A673 (cell line): ENCODE measurements at regions not wholly inside any gene's neighbourhood (a gene's known extent, or its start where the extent isn't known, plus 50 kb on each side); places are given as distances from the start of the nearest gene placed in this dataset.
"Not testable (repeated sequence)": the region's sequence is repeated elsewhere in the genome, so short reads cannot be mapped to it uniquely, and the experiment has no call there.

Experiments used
- BruUV-seq: library from RNA; stranded (reverse); fragments of 400-500 nt; replicated peaks from 2 replicates; lab custom pipeline; 2021; lab: Mats Ljungman, UMichigan
- CTCF ChIA-PET: fragments of 300-600 bp; sonication (Branson Sonifier 250); formaldehyde crosslinking; loops from one replicate; lab custom pipeline; 2022; ENCODE audit warnings: antibody characterized with exemption; lab: Charles Lee
- POLR2A ChIA-PET: fragments of 300-600 bp; sonication (Branson Sonifier 250); formaldehyde crosslinking; loops from one replicate; lab custom pipeline; 2022; ENCODE audit warnings: antibody characterized with exemption; ENCODE audit not compliant: low non-redundant PET; lab: Charles Lee
- DNase-seq: peaks from one replicate; pipeline ENCODE4 v3.0.0-alpha.2; 2015; ENCODE audit warnings: low spot score
- H3K27ac ChIP-seq: fragments of 200-600 bp; sonication (generic); 2 replicates; pipeline ENCODE4 v1.5.1; 2016; ENCODE audit warnings: mixed run types, low read depth, mild to moderate bottlenecking, mixed read lengths, antibody characterized with exemption, low read length; ENCODE audit not compliant: poor library complexity, severe bottlenecking
- H3K27me3 ChIP-seq: fragments of 200-600 bp; sonication (generic); replicated peaks from 2 replicates; pipeline ENCODE4 v1.6.1; 2017; ENCODE audit warnings: mixed run types, low read depth, mild to moderate bottlenecking, mixed read lengths, antibody characterized with exemption, low read length; ENCODE audit not compliant: insufficient read depth, poor library complexity
- H3K36me3 ChIP-seq: fragments of 200-600 bp; sonication (generic); 2 replicates; pipeline ENCODE4 v1.6.1; 2016; ENCODE audit warnings: mixed run types, mild to moderate bottlenecking, mixed read lengths, antibody characterized with exemption, low read length; ENCODE audit not compliant: insufficient read depth, poor library complexity, severe bottlenecking
- H3K4me1 ChIP-seq: fragments of 200-600 bp; sonication (generic); 2 replicates; pipeline ENCODE4 v1.6.1; 2017; ENCODE audit warnings: mixed run types, mild to moderate bottlenecking, mixed read lengths, antibody characterized with exemption, low read length; ENCODE audit not compliant: insufficient read depth, poor library complexity, severe bottlenecking
- H3K4me3 ChIP-seq: fragments of 200-600 bp; sonication (generic); 2 replicates; pipeline ENCODE4 v1.5.1; 2016; ENCODE audit warnings: low read depth, mixed run types, mild to moderate bottlenecking, mixed read lengths, low read length; ENCODE audit not compliant: poor library complexity, severe bottlenecking
- H3K9me3 ChIP-seq: fragments of 200-600 bp; sonication (generic); 2 replicates; pipeline ENCODE4 v1.6.1; 2016; ENCODE audit warnings: mixed run types, low read depth, mild to moderate bottlenecking, mixed read lengths, antibody characterized with exemption, low read length; ENCODE audit not compliant: poor library complexity, severe bottlenecking
- CTCF ChIP-seq: fragments of 300-800, 200-600 bp; sonication (generic); conservative IDR thresholded peaks from 2 replicates; pipeline ENCODE4 v1.5.1; 2017; ENCODE audit warnings: low read depth, mild to moderate bottlenecking, antibody characterized with exemption, low read length, moderate library complexity, mixed read lengths
- EZH2 ChIP-seq: fragments of 200-600 bp; sonication (generic); IDR thresholded peaks from 2 replicates; pipeline ENCODE4 v1.6.1; 2017; ENCODE audit warnings: borderline replicate concordance, low read depth, mild to moderate bottlenecking, mixed read lengths, antibody characterized with exemption, low read length; ENCODE audit not compliant: poor library complexity, severe bottlenecking
- intact Hi-C: fragments of 100-400 bp; cut with micrococcal nuclease; formaldehyde crosslinking; loops from one replicate; pipeline ENCODE4 v1.10.0; 2022; ENCODE audit not compliant: unreplicated experiment

GRCh38 chr20:61099806-61100205 is 152.3 kb upstream of the CDH4 start:
- no TSS peak for BruUV-seq
- no peak for DNase-seq
- intact Hi-C loops = no loop called here

GRCh38 chr20:61100489-61100888 is 151.6 kb upstream of the CDH4 start:
- Histone ChIP-seq H3K4me1 (no peaks in the 10 kb centered on the region), H3K27me3 (peaks cover 33% of the 10 kb centered on the region), H3K36me3 (no peaks in the 10 kb centered on the region), H3K9me3 (peaks cover 6% of the 10 kb centered on the region), H3K4me3 (no peak overlapping the region), H3K27ac (no peak overlapping the region)
- CTCF ChIA-PET = no interaction called here
- no peak for DNase-seq
- POLR2A ChIA-PET = no interaction called here
- BruUV-seq = no TSS peak
- intact Hi-C loops = no loop called here
- TF ChIP-seq CTCF (no peak), EZH2 (no peak)

More at GRCh38 chr20:61099806-61100205, 152.3 kb upstream of the CDH4 start:
- Histone ChIP-seq H3K27ac (no peak overlapping the region), H3K4me1 (no peaks in the 10 kb centered on the region), H3K9me3 (peaks cover 6% of the 10 kb centered on the region), H3K4me3 (no peak overlapping the region), H3K36me3 (no peaks in the 10 kb centered on the region), H3K27me3 (peaks cover 26% of the 10 kb centered on the region)
- ChIA-PET POLR2A (no interaction called here), CTCF (no interaction called here)
- no peak for TF ChIP-seq EZH2
- no peak for TF ChIP-seq CTCF

- CTCF ChIA-PET, BruUV-seq, H3K9me3 ChIP-seq, H3K4me3 ChIP-seq, intact Hi-C loops, H3K4me1 ChIP-seq, H3K27ac ChIP-seq, DNase-seq, H3K36me3 ChIP-seq, POLR2A ChIA-PET: not testable (repeated sequence)
- H3K27me3 ChIP-seq = peaks cover 40% of the 10 kb centered on the region
Measured at GRCh38 chr20:61101321-61101720, 150.7 kb upstream of the CDH4 start.

GRCh38 chr20:61104232-61104631 is 147.8 kb upstream of the CDH4 start:
- Histone ChIP-seq H3K4me1 (no peaks in the 10 kb centered on the region), H3K36me3 (no peaks in the 10 kb centered on the region), H3K27ac (no peak overlapping the region), H3K4me3 (no peak overlapping the region), H3K9me3 (no peaks in the 10 kb centered on the region), H3K27me3 (peaks cover 56% of the 10 kb centered on the region)
- no peak for DNase-seq
- intact Hi-C loops = no loop called here
- ChIA-PET CTCF (no interaction called here), POLR2A (no interaction called here)
- TF ChIP-seq CTCF (no peak), EZH2 (no peak)
- no TSS peak for BruUV-seq
